Parathyroid adenoma (tissue), 2 donors: ENCODE measurements at regions not wholly inside any gene's neighbourhood (a gene's known extent, or its start where the extent isn't known, plus 50 kb on each side); places are given as distances from the start of the nearest gene placed in this dataset.
"Not testable (repeated sequence)": the region's sequence is repeated elsewhere in the genome, so short reads cannot be mapped to it uniquely, and the experiment has no call there.

Source experiments
- H2AFZ ChIP-seq: fragments of 300-600 bp; sonication (generic); one replicate; pipeline ENCODE4 v1.7.0; 2017; ENCODE audit warnings: antibody characterized with exemption, mild to moderate bottlenecking
- H3K27ac ChIP-seq: fragments of 300-600 bp; sonication (generic); one replicate; pipeline ENCODE4 v1.7.0; 2017
- H3K27me3 ChIP-seq: fragments of 300-600 bp; sonication (generic); one replicate; pipeline ENCODE4 v1.7.0; 2017; ENCODE audit warnings: low read length; ENCODE audit not compliant: control insufficient read depth, insufficient read depth
- H3K36me3 ChIP-seq: fragments of 300-600 bp; sonication (generic); one replicate; pipeline ENCODE4 v1.7.0; 2017; ENCODE audit warnings: low read length; ENCODE audit not compliant: control insufficient read depth, insufficient read depth
- H3K4me1 ChIP-seq: fragments of 300-600 bp; sonication (generic); one replicate; pipeline ENCODE4 v1.7.0; 2017; ENCODE audit warnings: control low read depth
- H3K4me2 ChIP-seq: fragments of 300-600 bp; sonication (generic); one replicate; pipeline ENCODE4 v1.7.0; 2017; ENCODE audit warnings: low read length
- H3K4me3 ChIP-seq: fragments of 300-600 bp; sonication (generic); one replicate; pipeline ENCODE4 v1.7.0; 2017; ENCODE audit warnings: low read depth, low read length
- H3K79me2 ChIP-seq: fragments of 300-600 bp; sonication (generic); one replicate; pipeline ENCODE4 v1.7.0; 2017; ENCODE audit warnings: control low read depth
- H3K9ac ChIP-seq: fragments of 300-600 bp; sonication (generic); one replicate; pipeline ENCODE4 v1.7.0; 2017; ENCODE audit warnings: mild to moderate bottlenecking
- H3K9me3 ChIP-seq: fragments of 300-600 bp; sonication (generic); one replicate; pipeline ENCODE4 v1.7.0; 2017; ENCODE audit warnings: low read length; ENCODE audit not compliant: control insufficient read depth
- TF ChIP-seq, protein P1 (sequence below): fragments of 300-600 bp; sonication (generic); IDR thresholded peaks from one replicate; pipeline ENCODE4 v1.7.0; 2017; ENCODE audit warnings: antibody characterized with exemption, mild to moderate bottlenecking
- donor health status: primary hyperparathyroidism.

DNA sequence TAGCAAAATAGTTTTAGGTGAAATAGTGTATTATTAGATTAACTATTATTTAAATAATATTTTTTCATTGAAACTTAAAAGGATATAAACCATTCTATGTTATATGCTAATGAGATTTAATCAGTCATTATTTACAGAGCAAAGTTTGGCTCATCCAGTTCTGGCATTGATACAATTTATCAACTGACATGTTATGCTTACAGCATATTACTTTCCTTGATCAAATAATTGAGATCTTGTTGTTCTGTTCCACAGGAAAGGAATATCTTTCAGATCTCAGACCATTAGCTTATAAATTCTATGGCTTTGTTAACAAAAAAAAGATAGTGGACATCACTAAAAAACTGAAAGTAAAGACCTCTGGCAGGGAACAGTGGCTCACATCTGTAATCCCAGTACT, 403.0 kb downstream of the ZFHX3 start:
- no peaks in the 10 kb centered on the region for H3K27me3 ChIP-seq
- no peak overlapping the region for H2AFZ ChIP-seq
- H3K4me3 ChIP-seq = no peak overlapping the region
- H3K4me2 ChIP-seq = no peak overlapping the region
- no peak overlapping the region for H3K27ac ChIP-seq
- H3K9ac ChIP-seq = no peak overlapping the region
- TF ChIP-seq, protein P1, sequence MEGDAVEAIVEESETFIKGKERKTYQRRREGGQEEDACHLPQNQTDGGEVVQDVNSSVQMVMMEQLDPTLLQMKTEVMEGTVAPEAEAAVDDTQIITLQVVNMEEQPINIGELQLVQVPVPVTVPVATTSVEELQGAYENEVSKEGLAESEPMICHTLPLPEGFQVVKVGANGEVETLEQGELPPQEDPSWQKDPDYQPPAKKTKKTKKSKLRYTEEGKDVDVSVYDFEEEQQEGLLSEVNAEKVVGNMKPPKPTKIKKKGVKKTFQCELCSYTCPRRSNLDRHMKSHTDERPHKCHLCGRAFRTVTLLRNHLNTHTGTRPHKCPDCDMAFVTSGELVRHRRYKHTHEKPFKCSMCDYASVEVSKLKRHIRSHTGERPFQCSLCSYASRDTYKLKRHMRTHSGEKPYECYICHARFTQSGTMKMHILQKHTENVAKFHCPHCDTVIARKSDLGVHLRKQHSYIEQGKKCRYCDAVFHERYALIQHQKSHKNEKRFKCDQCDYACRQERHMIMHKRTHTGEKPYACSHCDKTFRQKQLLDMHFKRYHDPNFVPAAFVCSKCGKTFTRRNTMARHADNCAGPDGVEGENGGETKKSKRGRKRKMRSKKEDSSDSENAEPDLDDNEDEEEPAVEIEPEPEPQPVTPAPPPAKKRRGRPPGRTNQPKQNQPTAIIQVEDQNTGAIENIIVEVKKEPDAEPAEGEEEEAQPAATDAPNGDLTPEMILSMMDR = no peak
- no peaks in the 10 kb centered on the region for H3K4me1 ChIP-seq
- H3K9me3 ChIP-seq = no peaks in the 10 kb centered on the region
- no peaks in the 10 kb centered on the region for H3K79me2 ChIP-seq
- H3K36me3 ChIP-seq = no peaks in the 10 kb centered on the region

DNA sequence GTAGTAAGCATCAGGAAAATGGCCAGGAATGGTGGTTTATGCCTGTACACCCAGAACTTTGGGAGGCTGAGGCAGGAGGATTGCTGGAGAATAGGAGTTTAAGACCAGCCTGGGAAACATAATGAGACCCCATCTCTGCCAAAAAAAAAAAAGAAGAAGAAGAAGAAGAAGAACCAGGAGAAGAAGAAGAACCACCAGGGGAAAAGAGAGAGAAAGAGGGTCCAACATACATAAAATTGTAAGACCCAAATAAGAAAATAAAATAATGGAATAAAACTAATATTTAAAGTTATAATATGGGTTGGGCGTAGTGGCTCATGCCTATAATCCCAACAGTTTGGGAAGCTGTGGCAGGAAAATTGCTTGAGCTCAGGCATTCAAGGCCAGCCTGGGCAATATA, 408.4 kb downstream of the ZFHX3 start:
- H3K4me3 ChIP-seq = no peak overlapping the region
- no peak overlapping the region for H3K27ac ChIP-seq
- H3K79me2 ChIP-seq = no peaks in the 10 kb centered on the region
- no peaks in the 10 kb centered on the region for H3K4me1 ChIP-seq
- no peak overlapping the region for H3K9ac ChIP-seq
- no peaks in the 10 kb centered on the region for H3K9me3 ChIP-seq
- TF ChIP-seq, protein P1 = no peak
- H3K36me3 ChIP-seq = no peaks in the 10 kb centered on the region
- no peak overlapping the region for H2AFZ ChIP-seq
- H3K27me3 ChIP-seq = no peaks in the 10 kb centered on the region
- H3K4me2 ChIP-seq = no peak overlapping the region

DNA sequence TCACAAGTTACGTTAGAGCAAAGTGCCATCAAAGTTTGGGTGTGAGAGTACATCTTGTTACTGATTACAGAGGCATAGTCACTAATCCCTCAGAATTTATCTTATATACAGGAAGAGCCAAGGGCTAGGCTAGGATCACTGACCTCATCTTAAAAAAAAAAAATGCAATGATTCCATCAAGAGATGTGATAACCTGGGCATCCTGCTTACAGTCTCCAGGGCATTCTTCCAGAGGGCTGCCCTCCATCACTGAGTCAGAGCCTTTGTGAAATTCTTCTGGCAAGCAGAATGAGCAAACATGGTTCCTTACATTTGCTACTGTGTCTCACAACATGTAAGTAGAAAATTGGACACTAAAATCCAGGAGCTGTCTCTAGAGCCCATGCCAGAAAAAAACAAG, 410.6 kb downstream of the ZFHX3 start:
- no peaks in the 10 kb centered on the region for H3K27me3 ChIP-seq
- H3K4me2 ChIP-seq = no peak overlapping the region
- TF ChIP-seq, protein P1 = no peak
- no peak overlapping the region for H3K4me3 ChIP-seq
- H3K79me2 ChIP-seq = no peaks in the 10 kb centered on the region
- no peak overlapping the region for H3K9ac ChIP-seq
- no peaks in the 10 kb centered on the region for H3K36me3 ChIP-seq
- H2AFZ ChIP-seq = no peak overlapping the region
- H3K4me1 ChIP-seq = no peaks in the 10 kb centered on the region
- H3K9me3 ChIP-seq = no peaks in the 10 kb centered on the region
- H3K27ac ChIP-seq = no peak overlapping the region

DNA sequence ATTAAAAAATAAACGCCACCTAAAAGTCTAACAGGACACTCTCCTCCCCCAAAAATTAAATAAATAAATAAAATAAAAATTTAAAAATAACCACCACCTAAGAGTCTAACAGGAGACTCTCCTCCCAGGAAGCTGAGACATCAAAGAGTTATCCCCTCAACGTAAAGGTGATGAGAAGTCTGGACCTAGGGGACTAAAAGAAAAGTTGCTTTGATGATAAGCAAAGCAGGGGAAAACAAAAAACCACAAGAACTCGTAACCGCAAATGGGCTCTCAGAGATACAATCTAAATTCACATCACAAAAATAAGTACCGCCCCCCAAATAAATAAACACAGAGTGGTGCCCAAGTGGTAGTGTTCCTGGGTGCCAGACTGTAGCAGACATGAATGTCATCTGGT, 412.2 kb downstream of the ZFHX3 start:
- Histone ChIP-seq H3K4me3 (no peak overlapping the region), H3K9ac (no peak overlapping the region), H3K4me2 (no peak overlapping the region), H3K27me3 (no peaks in the 10 kb centered on the region), H3K36me3 (no peaks in the 10 kb centered on the region), H3K4me1 (no peaks in the 10 kb centered on the region), H3K79me2 (no peaks in the 10 kb centered on the region), H3K9me3 (no peaks in the 10 kb centered on the region), H3K27ac (no peak overlapping the region), H2AFZ (no peak overlapping the region)
- TF ChIP-seq, protein P1 = no peak

DNA sequence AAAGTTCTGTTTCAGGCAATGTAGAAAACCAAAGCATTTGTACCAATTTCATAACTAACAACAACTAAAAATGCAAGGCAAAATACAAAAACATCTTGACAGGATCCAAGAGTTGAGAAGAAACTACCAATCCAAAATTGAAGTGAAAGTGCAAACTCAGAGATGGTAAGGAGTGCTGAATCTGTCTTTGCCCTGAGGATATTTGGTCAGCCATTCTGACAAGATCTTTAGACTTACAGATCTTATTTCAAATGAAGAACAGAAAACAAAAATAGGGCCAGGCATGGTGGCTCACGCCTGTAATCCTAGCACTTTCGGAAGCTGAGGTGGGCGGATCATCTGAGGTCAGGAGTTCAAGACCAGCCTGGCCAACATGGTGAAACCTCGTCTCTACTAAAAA, 412.8 kb downstream of the ZFHX3 start:
- no peak overlapping the region for H3K9ac ChIP-seq
- no peak overlapping the region for H3K27ac ChIP-seq
- no peaks in the 10 kb centered on the region for H3K27me3 ChIP-seq
- no peak overlapping the region for H3K4me2 ChIP-seq
- no peaks in the 10 kb centered on the region for H3K79me2 ChIP-seq
- H3K36me3 ChIP-seq = no peaks in the 10 kb centered on the region
- no peaks in the 10 kb centered on the region for H3K4me1 ChIP-seq
- TF ChIP-seq, protein P1 = no peak
- H3K9me3 ChIP-seq = no peaks in the 10 kb centered on the region
- H3K4me3 ChIP-seq = no peak overlapping the region
- H2AFZ ChIP-seq = no peak overlapping the region

DNA sequence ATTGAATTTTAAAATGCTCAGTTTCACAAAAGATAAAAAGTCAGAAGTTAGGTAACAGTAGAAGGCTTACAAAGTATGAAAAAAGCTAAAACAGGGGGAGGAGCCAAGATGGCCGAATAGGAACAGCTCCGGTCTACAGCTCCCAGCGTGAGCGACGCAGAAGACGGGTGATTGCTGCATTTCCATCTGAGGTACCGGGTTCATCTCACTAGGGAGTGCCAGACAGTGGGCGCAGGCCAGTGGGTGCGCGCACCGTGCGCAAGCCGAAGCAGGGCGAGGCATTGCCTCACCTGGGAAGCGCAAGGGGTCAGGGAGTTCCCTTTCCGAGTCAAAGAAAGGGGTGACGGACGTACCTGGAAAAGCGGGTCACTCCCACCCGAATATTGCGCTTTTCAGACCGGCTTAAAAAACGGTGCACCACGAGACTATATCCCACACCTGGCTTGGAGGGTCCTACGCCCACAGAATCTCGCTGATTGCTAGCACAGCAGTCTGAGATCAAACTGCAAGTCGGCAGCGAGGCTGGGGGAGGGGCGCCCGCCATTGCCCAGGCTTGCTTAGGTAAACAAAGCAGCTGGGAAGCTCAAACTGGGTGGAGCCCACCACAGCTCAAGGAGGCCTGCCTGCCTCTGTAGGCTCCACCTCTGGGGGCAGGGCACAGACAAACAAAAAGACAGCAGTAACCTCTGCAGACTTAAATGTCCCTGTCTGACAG, 420.6 kb downstream of the ZFHX3 start:
- not testable (repeated sequence) for H3K4me3 ChIP-seq, H3K4me2 ChIP-seq, H3K27me3 ChIP-seq, H3K4me1 ChIP-seq, H3K9me3 ChIP-seq, H3K9ac ChIP-seq, H3K36me3 ChIP-seq, H3K79me2 ChIP-seq
- peak overlapping the region; percentile 80 for H3K27ac ChIP-seq
- H2AFZ ChIP-seq = peak overlapping the region; percentile 57
